Duodenal mucosa (tissue), 2 donors: ENCODE measurements at regions not wholly inside any gene's neighbourhood (a gene's known extent, or its start where the extent isn't known, plus 50 kb on each side); places are given as distances from the start of the nearest gene placed in this dataset.
"Not testable (repeated sequence)": the region's sequence is repeated elsewhere in the genome, so short reads cannot be mapped to it uniquely, and the experiment has no call there.

Source experiments
- H3K27ac ChIP-seq: one replicate; pipeline ENCODE4 v1.7.0; 2013; ENCODE audit warnings: low read depth, low read length
- H3K27me3 ChIP-seq, 2 donors: one replicate each; pipeline ENCODE4 v1.7.0; 2013; ENCODE audit warnings: low read length in 2 of 2, control low read depth in 1 of 2; ENCODE audit not compliant: insufficient read depth in 2 of 2, control insufficient read depth in 1 of 2
- H3K36me3 ChIP-seq, 2 donors: one replicate each; pipeline ENCODE4 v1.7.0; 2013; ENCODE audit warnings: low read length in 2 of 2, control low read depth in 1 of 2; ENCODE audit not compliant: insufficient read depth in 2 of 2, control insufficient read depth in 1 of 2
- H3K4me1 ChIP-seq, 2 donors: one replicate each; pipeline ENCODE4 v1.7.0; 2013; ENCODE audit warnings: low read length in 2 of 2, control low read depth in 1 of 2; ENCODE audit not compliant: insufficient read depth in 2 of 2, control insufficient read depth in 1 of 2
- H3K4me3 ChIP-seq, 2 donors: one replicate each; pipeline ENCODE4 v1.7.0; 2013; ENCODE audit warnings: low read length in 2 of 2, low read depth in 1 of 2
- H3K9ac ChIP-seq, 2 donors: one replicate each; pipeline ENCODE4 v1.7.0; 2013; ENCODE audit warnings: low read length in 2 of 2, low read depth in 1 of 2
- H3K9me3 ChIP-seq, 2 donors: one replicate each; pipeline ENCODE4 v1.7.0; 2013; ENCODE audit warnings: low read length in 2 of 2, control low read depth in 1 of 2; ENCODE audit not compliant: control insufficient read depth in 1 of 2

DNA sequence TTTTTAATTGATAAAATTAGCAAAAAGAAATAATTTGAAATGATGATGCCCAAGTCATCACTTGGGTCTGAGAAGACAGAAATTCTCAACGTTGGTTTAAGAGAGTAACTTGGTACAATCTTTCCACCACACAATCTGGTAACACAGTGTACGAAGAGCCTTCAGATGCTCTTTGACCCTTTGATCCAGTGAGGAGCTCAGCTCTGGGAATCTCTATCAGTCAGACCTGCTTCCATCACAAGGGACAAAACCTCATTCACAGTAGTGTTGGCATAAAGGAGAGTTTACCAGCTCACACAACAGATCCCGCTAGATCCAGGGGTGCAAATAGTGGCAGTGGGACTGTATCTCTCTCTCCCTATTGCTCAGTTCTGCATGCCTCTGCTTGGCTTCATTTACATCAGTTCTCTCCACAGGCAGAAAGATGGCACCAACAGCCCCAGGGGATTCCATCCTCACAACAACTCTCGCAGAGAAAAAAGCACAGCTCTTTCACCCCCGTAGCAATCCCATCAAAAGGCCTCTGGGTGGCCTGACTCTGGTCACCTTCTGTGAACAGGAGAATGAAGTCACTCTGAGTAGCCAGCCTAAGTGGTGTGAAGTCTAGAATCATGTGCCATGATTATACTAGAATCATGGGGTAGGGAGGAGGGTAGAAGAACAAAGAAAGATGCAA is 119.7 kb downstream of the ZNF281 start:
- Histone ChIP-seq H3K27me3 (no peaks in the 10 kb centered on the region), H3K36me3 (no peaks in the 10 kb centered on the region), H3K4me3 (no peak overlapping the region)

DNA sequence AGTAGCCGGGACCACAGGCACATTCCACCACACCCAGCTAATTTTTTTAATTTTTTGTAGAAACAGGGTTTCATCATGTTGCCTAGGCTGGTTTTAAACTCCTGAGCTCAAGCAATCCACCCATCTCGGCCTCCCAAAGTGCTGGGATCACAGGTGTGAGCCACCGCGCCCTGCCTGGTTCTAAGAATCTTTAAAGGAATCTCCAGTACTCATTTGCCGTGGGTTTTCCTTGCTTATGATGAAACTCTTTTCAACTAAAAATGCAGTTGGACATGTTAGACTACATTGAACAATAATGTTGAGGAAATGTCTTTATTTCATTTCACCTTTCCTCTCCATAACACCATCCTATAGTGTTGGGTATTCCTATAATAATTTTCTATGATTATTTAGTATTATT is 121.6 kb downstream of the ZNF281 start:
- H3K4me3 ChIP-seq: no peak overlapping the region
- no peaks in the 10 kb centered on the region for H3K9me3 ChIP-seq
- no peaks in the 10 kb centered on the region for H3K27me3 ChIP-seq
- H3K36me3 ChIP-seq: no peaks in the 10 kb centered on the region
- H3K4me1 ChIP-seq: peaks cover 0 to 5% of the 10 kb centered on the region in 2 donors
- H3K9ac ChIP-seq: no peak overlapping the region
- H3K27ac ChIP-seq: no peak overlapping the region

More for the DNA sequence above, 119.7 kb downstream of the ZNF281 start:
- H3K9me3 ChIP-seq: no peaks in the 10 kb centered on the region
- peaks cover 8 to 18% of the 10 kb centered on the region in 2 donors for H3K4me1 ChIP-seq
- no peak overlapping the region for H3K27ac ChIP-seq
- H3K9ac ChIP-seq: no peak overlapping the region

DNA sequence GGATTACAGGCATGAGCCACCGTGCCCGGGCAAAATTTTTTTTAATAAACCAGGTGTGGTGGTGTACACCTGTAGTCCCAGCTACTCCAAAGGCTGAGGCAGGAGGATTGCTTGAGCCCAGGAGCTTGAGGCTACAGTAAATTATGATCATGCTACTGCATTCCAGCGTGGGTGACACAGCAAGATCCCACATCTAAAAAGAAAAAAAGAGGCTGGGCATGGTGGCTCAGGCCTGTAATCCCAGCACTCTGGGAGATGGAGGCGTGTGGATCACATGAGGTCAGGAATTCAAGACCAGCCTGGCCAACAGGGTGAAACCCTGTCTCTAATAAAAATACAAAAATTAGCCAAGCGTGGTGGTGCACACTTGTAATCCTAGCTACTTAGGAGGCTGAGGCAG is 125.6 kb downstream of the ZNF281 start:
- H3K9ac ChIP-seq, H3K4me1 ChIP-seq: not testable (repeated sequence)

DNA sequence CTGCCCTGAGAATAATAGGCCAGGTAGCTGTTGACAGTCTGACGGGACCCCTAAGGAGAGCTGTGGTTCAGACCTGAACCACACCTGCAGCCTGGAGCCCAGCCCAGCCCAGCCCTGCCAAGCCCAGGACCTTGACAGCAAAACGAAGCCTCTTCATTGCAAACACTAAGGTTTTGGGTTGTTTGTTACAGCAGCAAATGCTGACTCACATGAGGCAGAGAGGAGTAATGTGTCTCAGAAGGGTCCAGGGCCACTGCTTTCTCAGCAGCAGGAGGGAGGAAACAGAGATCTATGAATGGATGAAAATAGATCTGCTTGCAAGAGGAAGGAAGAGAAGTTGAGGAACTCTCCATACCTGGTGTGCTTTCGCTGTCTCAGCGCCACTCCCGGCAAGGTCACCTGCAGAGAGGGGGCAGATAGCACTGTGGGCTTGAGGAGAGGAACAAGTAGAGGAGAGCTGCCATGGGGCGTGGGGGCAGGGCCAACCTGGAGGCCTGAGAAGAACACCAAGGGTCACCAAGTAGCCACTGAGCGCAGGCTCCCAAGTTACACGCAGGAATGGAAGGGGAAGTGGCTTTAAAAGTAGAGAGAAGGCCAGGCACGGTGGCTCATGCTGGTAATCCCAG is 127.2 kb downstream of the ZNF281 start:
- no peak overlapping the region for H3K4me3 ChIP-seq
- no peaks in the 10 kb centered on the region for H3K9me3 ChIP-seq
- H3K9ac ChIP-seq: no peak overlapping the region
- H3K4me1 ChIP-seq: no peaks in the 10 kb centered on the region
- no peaks in the 10 kb centered on the region for H3K36me3 ChIP-seq
- no peak overlapping the region for H3K27ac ChIP-seq
- H3K27me3 ChIP-seq: no peaks in the 10 kb centered on the region

More for the DNA sequence above, 125.6 kb downstream of the ZNF281 start:
- not testable (repeated sequence) for H3K27me3 ChIP-seq, H3K4me3 ChIP-seq, H3K27ac ChIP-seq, H3K36me3 ChIP-seq, H3K9me3 ChIP-seq

DNA sequence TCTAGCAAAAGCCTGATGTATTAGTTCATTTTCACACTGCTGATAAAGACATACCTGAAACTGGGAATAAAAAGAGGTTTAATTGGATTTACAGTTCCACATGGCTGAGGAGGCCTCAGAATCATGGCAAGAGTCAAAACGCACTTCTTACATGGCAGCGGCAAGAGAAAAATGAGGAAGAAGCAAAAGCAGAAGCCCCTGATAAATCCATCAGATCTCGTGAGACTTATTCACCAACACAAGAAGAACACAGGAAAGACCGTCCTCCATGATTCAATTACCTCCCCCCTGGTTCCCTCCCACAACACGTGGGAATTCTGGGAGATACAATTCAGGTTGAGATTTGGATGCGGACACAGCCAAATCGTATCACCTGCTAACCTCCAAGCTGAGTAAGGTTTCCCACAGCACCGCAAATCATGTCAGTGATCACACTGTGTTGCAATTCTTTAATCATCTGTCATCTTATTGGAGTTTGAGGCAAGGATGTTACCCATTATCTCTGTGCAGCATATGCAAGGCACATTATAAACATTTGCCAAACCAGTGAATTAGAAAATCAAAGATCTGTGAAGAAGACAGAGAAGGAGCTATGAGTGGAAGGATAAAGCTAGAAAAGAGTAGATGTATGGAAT is 128.5 kb downstream of the ZNF281 start:
- Histone ChIP-seq H3K9me3 (no peaks in the 10 kb centered on the region), H3K9ac (no peak overlapping the region), H3K36me3 (no peaks in the 10 kb centered on the region), H3K4me1 (peaks cover 0 to 1% of the 10 kb centered on the region in 2 donors), H3K4me3 (no peak overlapping the region), H3K27ac (no peak overlapping the region), H3K27me3 (no peaks in the 10 kb centered on the region)

DNA sequence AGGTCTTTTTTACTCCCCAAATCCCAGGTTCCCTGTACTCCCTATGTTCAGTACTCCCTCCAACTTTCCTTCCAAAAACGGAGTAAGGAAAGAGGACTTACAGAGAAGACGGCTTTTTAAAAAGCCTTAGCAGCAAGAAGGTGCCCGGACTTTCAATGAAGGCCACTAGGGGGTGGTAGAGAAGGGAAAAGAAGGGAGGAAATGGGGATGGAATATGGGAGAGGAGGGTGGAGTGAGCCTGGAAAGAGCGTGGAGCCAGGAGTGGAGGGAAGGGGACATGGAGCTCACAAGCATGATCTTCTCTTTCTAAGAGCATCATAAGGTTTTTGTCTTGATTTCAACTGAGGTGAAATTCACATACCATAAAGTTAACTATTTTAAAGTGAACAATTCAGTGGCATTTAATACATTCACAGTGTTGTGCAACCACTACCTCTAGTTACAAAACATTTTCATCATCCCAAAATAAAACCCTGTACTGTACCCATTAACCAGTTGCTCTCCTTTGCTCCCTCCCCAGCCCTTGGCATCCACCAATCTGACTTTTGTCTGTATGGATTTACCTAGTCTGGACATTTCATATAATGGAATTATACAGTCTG is 129.9 kb downstream of the ZNF281 start:
- Histone ChIP-seq H3K4me1 (peaks cover 10 to 13% of the 10 kb centered on the region in 2 donors), H3K9me3 (no peaks in the 10 kb centered on the region), H3K9ac (no peak overlapping the region), H3K27ac (no peak overlapping the region), H3K4me3 (no peak overlapping the region), H3K27me3 (no peaks in the 10 kb centered on the region), H3K36me3 (no peaks in the 10 kb centered on the region)

DNA sequence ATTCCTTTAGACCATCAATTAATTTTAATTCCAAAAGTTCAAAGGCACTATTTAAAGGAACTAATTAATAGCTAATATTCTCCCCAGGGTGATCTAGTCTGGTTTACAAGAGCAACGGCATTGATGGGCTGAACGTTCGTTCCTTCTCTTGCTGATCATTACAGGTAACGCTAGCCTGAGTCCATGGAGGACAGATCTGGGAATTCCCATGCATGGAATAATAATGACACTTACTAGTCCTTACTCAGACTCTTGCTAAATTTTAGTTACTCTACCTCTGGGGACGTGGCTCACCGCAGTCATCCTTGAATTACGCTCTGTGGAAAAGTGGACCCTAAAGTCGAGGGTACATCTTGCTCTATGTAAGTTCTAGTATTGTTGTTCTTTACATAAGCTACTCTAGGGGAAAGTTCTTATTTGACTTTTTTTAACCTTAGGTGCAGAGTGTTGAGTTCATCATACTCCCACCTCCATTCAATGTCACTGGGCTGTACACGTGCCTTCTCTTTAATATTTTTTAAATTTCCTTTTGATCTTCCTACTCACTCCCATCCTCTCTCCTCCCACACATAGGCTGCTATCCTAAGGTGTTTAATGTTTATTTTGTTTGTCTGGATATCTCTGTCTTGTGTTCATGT is 133.9 kb downstream of the ZNF281 start:
- H3K27me3 ChIP-seq: no peaks in the 10 kb centered on the region
- no peak overlapping the region for H3K9ac ChIP-seq
- H3K9me3 ChIP-seq: no peaks in the 10 kb centered on the region
- no peaks in the 10 kb centered on the region for H3K36me3 ChIP-seq
- H3K4me3 ChIP-seq: peak overlapping the region in 1 of 2 donors; percentile 41
- H3K4me1 ChIP-seq: peaks cover 17% of the 10 kb centered on the region in 2 donors
- H3K27ac ChIP-seq: no peak overlapping the region

DNA sequence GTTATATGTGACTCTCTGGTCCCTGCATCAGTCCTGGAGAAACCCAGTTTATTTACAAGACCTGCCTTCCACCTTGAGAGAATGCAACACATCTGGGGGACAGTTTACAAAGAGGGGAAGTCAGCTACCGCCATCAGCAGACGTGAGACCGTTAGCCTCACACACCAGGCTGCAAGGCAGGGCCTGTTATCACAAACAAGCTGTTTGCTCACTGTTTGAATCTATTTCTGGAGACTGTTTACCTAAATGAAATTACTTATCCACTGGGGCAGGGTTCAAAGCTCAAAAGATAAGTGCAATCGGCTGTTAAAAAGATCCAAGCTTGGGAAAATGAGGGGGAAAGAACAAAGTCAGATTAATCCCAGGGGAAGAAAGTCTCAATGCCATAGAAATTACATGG is 134.4 kb downstream of the ZNF281 start:
- H3K9ac ChIP-seq: no peak overlapping the region
- H3K4me3 ChIP-seq: peak overlapping the region in 1 of 2 donors; percentile 41
- no peak overlapping the region for H3K27ac ChIP-seq
- H3K36me3 ChIP-seq: no peaks in the 10 kb centered on the region
- H3K4me1 ChIP-seq: peaks cover 17% of the 10 kb centered on the region in 2 donors
- no peaks in the 10 kb centered on the region for H3K9me3 ChIP-seq
- no peaks in the 10 kb centered on the region for H3K27me3 ChIP-seq

DNA sequence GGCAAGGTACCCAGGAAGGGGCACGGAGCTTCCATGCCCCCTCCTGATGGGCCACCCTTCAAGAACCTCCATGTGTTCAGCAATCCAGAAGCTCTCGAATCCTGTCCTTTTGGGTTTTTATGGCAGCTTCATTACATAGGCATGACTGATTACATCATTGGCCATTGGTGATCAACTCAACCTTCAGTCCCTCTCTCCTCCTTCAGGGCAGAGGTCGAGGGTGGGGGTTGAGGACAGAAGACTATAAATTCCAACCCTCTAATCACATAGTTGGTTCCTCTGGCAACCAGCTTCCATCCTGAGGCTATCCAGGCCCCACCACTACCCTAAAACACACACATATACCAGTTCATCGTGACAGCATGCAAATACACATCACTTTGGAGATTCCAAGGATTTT is 135.7 kb downstream of the ZNF281 start:
- no peak overlapping the region for H3K4me3 ChIP-seq
- H3K9ac ChIP-seq: no peak overlapping the region
- no peaks in the 10 kb centered on the region for H3K27me3 ChIP-seq
- no peak overlapping the region for H3K27ac ChIP-seq
- H3K4me1 ChIP-seq: peaks cover 17% of the 10 kb centered on the region in 2 donors
- H3K9me3 ChIP-seq: no peaks in the 10 kb centered on the region
- no peaks in the 10 kb centered on the region for H3K36me3 ChIP-seq
